ENCODE measurements at regions not wholly inside any gene's neighbourhood (a gene's known extent, or its start where the extent isn't known, plus 50 kb on each side); places are given as distances from the start of the nearest gene placed in this dataset.

- TF ChIP-seq, protein P1, sequence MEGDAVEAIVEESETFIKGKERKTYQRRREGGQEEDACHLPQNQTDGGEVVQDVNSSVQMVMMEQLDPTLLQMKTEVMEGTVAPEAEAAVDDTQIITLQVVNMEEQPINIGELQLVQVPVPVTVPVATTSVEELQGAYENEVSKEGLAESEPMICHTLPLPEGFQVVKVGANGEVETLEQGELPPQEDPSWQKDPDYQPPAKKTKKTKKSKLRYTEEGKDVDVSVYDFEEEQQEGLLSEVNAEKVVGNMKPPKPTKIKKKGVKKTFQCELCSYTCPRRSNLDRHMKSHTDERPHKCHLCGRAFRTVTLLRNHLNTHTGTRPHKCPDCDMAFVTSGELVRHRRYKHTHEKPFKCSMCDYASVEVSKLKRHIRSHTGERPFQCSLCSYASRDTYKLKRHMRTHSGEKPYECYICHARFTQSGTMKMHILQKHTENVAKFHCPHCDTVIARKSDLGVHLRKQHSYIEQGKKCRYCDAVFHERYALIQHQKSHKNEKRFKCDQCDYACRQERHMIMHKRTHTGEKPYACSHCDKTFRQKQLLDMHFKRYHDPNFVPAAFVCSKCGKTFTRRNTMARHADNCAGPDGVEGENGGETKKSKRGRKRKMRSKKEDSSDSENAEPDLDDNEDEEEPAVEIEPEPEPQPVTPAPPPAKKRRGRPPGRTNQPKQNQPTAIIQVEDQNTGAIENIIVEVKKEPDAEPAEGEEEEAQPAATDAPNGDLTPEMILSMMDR (conservative IDR thresholded peaks at IDR 0.05; ENCODE audit: low read depth, low read length) = no peak
- TF ChIP-seq RCOR1 (IDR thresholded peaks at IDR 0.05; ENCODE audit: insufficient replicate concordance, low read length) (no peak), CEBPB (IDR thresholded peaks at IDR 0.05; ENCODE audit: low read depth, low read length) (no peak)
Measured at GRCh38 chr2:181266614-181267013, 190.6 kb upstream of the ITGA4 start.
